ENCODE measurements at regions not wholly inside any gene's neighbourhood (a gene's known extent, or its start where the extent isn't known, plus 50 kb on each side); places are given as distances from the start of the nearest gene placed in this dataset.

DNA sequence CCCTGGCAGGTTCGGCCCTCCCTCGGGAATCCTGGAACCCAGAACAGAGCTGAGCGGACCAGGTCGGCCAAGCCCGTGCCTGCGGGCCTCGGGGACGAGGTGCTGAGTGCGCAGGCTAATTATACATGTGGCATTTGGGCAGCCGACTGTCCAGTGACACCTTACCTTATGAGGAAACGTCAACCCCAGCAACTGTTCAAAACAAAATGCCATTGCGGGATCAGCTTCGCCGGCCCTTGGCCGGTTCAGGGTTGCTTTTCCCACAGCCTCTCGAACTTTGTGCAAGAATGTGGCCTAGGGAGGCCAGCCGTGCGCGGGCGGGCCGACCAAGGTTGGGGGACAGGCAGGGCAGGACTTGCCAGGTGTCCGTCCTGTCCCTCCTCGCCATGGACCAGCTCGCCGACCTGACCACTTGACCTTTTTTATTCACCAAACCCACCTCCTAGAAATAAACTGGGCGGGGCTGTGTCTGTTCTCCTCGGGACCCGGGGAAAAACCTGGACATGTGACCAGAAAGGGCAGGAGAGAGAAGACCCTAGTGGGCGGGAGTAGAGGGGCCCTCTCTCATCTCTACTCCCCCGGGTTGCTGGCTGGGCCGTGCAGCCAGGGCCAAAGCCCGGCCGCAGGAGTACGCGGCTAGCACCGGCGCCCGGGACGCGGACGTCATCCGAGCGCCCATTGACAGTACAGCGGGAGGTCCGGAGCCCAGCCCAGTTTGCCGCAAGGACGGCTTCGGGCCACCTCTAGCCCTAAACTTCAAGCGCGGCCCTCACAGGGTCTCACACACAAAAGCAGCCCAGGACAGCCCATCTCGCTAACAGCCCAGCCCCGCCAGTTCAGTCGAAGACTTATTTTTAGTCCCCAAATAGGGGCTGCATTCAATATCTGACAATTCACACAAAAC lies 134.3 kb upstream of the C11orf58 start:
- peak; percentile 65 for DNase-seq
- no peaks in the 10 kb centered on the region for H3K79me2 ChIP-seq (ENCODE audit: insufficient read depth)

More for the DNA sequence above, 134.3 kb upstream of the C11orf58 start:
- H3K4me3 ChIP-seq (ENCODE audit: low read depth in 2 of 2, low read length in 1 of 2), result peak overlapping the region; percentile 62 to 73
- peak overlapping the region; percentile 74; the same call in 1 of the 2 replicates for H2AFZ ChIP-seq (ENCODE audit: low read depth)
- no peaks in the 10 kb centered on the region for H3K36me3 ChIP-seq (replicated peaks in 1 of 2; ENCODE audit: control insufficient read depth in 1 of 2, insufficient read depth in 2 of 2, low read length in 1 of 2)
- no peaks in the 10 kb centered on the region for H3K9me2 ChIP-seq
- no peaks in the 10 kb centered on the region for H3K9me3 ChIP-seq
- TF ChIP-seq, protein P1, sequence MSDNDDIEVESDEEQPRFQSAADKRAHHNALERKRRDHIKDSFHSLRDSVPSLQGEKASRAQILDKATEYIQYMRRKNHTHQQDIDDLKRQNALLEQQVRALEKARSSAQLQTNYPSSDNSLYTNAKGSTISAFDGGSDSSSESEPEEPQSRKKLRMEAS (IDR thresholded peaks at IDR 0.05; ENCODE audit: low read depth), result no peak
- TF ChIP-seq, protein P2, sequence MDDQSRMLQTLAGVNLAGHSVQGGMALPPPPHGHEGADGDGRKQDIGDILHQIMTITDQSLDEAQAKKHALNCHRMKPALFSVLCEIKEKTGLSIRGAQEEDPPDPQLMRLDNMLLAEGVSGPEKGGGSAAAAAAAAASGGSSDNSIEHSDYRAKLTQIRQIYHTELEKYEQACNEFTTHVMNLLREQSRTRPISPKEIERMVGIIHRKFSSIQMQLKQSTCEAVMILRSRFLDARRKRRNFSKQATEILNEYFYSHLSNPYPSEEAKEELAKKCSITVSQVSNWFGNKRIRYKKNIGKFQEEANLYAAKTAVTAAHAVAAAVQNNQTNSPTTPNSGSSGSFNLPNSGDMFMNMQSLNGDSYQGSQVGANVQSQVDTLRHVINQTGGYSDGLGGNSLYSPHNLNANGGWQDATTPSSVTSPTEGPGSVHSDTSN (IDR thresholded peaks at IDR 0.05), result no peak
- TF ChIP-seq NRF1 (IDR thresholded peaks at IDR 0.05; ENCODE audit: low read depth, low read length) (no peak), ELF1 (IDR thresholded peaks at IDR 0.05) (no peak), TCF12 (IDR thresholded peaks at IDR 0.05) (no peak), EZH2phosphoT487 (IDR thresholded peaks at IDR 0.05; ENCODE audit: borderline replicate concordance, low read depth) (no peak), TEAD4 (IDR thresholded peaks at IDR 0.05; ENCODE audit: borderline replicate concordance, insufficient read depth) (no peak), EP300 (IDR thresholded peaks at IDR 0.05; ENCODE audit: borderline replicate concordance in 1 of 2, low read depth in 1 of 2, low read length in 1 of 2) (no peak), SMC3 (IDR thresholded peaks at IDR 0.05; ENCODE audit: low read depth, low read length) (no peak), CHD2 (IDR thresholded peaks at IDR 0.05; ENCODE audit: low read length, partially characterized antibody) (no peak), YY1 (IDR thresholded peaks at IDR 0.05; ENCODE audit: low read depth) (no peak), POLR2AphosphoS5 (IDR thresholded peaks at IDR 0.05; ENCODE audit: low read depth, low read length) (no peak), FOSL2 (IDR thresholded peaks at IDR 0.05; ENCODE audit: borderline replicate concordance, low read depth) (no peak), RFX5 (IDR thresholded peaks at IDR 0.05; ENCODE audit: low read length) (no peak), NFIC (IDR thresholded peaks at IDR 0.05; ENCODE audit: borderline replicate concordance) (no peak)
- TF ChIP-seq, protein P3, sequence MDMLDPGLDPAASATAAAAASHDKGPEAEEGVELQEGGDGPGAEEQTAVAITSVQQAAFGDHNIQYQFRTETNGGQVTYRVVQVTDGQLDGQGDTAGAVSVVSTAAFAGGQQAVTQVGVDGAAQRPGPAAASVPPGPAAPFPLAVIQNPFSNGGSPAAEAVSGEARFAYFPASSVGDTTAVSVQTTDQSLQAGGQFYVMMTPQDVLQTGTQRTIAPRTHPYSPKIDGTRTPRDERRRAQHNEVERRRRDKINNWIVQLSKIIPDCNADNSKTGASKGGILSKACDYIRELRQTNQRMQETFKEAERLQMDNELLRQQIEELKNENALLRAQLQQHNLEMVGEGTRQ (IDR thresholded peaks at IDR 0.05; ENCODE audit: borderline replicate concordance, low read depth, low read length), result no peak
- TF ChIP-seq, protein P4, sequence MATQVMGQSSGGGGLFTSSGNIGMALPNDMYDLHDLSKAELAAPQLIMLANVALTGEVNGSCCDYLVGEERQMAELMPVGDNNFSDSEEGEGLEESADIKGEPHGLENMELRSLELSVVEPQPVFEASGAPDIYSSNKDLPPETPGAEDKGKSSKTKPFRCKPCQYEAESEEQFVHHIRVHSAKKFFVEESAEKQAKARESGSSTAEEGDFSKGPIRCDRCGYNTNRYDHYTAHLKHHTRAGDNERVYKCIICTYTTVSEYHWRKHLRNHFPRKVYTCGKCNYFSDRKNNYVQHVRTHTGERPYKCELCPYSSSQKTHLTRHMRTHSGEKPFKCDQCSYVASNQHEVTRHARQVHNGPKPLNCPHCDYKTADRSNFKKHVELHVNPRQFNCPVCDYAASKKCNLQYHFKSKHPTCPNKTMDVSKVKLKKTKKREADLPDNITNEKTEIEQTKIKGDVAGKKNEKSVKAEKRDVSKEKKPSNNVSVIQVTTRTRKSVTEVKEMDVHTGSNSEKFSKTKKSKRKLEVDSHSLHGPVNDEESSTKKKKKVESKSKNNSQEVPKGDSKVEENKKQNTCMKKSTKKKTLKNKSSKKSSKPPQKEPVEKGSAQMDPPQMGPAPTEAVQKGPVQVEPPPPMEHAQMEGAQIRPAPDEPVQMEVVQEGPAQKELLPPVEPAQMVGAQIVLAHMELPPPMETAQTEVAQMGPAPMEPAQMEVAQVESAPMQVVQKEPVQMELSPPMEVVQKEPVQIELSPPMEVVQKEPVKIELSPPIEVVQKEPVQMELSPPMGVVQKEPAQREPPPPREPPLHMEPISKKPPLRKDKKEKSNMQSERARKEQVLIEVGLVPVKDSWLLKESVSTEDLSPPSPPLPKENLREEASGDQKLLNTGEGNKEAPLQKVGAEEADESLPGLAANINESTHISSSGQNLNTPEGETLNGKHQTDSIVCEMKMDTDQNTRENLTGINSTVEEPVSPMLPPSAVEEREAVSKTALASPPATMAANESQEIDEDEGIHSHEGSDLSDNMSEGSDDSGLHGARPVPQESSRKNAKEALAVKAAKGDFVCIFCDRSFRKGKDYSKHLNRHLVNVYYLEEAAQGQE (IDR thresholded peaks at IDR 0.05; ENCODE audit: low read depth, low read length), result no peak
- TF ChIP-seq, protein P5, sequence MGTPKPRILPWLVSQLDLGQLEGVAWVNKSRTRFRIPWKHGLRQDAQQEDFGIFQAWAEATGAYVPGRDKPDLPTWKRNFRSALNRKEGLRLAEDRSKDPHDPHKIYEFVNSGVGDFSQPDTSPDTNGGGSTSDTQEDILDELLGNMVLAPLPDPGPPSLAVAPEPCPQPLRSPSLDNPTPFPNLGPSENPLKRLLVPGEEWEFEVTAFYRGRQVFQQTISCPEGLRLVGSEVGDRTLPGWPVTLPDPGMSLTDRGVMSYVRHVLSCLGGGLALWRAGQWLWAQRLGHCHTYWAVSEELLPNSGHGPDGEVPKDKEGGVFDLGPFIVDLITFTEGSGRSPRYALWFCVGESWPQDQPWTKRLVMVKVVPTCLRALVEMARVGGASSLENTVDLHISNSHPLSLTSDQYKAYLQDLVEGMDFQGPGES (IDR thresholded peaks at IDR 0.05; ENCODE audit: low read depth, low read length), result no peak
- TF ChIP-seq, protein P6, sequence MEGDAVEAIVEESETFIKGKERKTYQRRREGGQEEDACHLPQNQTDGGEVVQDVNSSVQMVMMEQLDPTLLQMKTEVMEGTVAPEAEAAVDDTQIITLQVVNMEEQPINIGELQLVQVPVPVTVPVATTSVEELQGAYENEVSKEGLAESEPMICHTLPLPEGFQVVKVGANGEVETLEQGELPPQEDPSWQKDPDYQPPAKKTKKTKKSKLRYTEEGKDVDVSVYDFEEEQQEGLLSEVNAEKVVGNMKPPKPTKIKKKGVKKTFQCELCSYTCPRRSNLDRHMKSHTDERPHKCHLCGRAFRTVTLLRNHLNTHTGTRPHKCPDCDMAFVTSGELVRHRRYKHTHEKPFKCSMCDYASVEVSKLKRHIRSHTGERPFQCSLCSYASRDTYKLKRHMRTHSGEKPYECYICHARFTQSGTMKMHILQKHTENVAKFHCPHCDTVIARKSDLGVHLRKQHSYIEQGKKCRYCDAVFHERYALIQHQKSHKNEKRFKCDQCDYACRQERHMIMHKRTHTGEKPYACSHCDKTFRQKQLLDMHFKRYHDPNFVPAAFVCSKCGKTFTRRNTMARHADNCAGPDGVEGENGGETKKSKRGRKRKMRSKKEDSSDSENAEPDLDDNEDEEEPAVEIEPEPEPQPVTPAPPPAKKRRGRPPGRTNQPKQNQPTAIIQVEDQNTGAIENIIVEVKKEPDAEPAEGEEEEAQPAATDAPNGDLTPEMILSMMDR (IDR thresholded peaks at IDR 0.05), result no peak
- no peak overlapping the region for H3K27ac ChIP-seq (ENCODE audit: low read depth in 2 of 2, low read length in 1 of 2)
- CTCF ChIA-PET, result interaction anchor here (0.9 to 6.4 kb wide), 8 partner anchors 11 to 1277 kb away, joined by 3 to 37 read pairs (median 4); no protein-coding TSS in a partner anchor
- 79% methylated on average over 28 of the region's 53 CpGs for WGBS (ENCODE audit: low lambda C conversion rate)
- H3K27me3 ChIP-seq (ENCODE audit: insufficient read depth), result peaks cover 44% of the 10 kb centered on the region
- H3K4me2 ChIP-seq, result peak overlapping the region; percentile 79
- H3K4me1 ChIP-seq (ENCODE audit: control insufficient read depth in 1 of 2, insufficient read depth in 2 of 2, low read depth in 1 of 2, low read length in 1 of 2), result peaks cover 0 to 19% of the 10 kb centered on the region in 2 experiments; a peak in 2 of 4 replicates
- no peaks in the 10 kb centered on the region for H4K20me1 ChIP-seq (ENCODE audit: insufficient read depth)
- peaks cover 4% of the 10 kb centered on the region for H3F3A ChIP-seq (replicated peaks; ENCODE audit: insufficient read depth)
- H3K9ac ChIP-seq, result no peak overlapping the region; the same call in 1 of the 2 replicates
- POLR2A ChIA-PET, result interaction anchor here (1.5 kb wide), 1 partner anchor 761 kb away, joined by 4 read pairs; no protein-coding TSS in a partner anchor

Data from SK-N-SH (cell line).